Right lobe of liver (tissue), 4 donors: ENCODE measurements at regions not wholly inside any gene's neighbourhood (a gene's known extent, or its start where the extent isn't known, plus 50 kb on each side); places are given as distances from the start of the nearest gene placed in this dataset.

Experiments used
- CTCF ChIP-seq, 4 donors: fragments of 200-600 bp in 3 of 4; fragments of 450-650 bp in 1 of 4; IDR thresholded peaks; one replicate each; pipeline versions ENCODE4 v1.5.1 to v1.8.0; 2016 to 2022; ENCODE audit warnings: antibody characterized with exemption in 4 of 4, mild to moderate bottlenecking in 2 of 4
- POLR2A ChIP-seq: fragments of 450-650 bp; IDR thresholded peaks from one replicate; pipeline ENCODE4 v1.6.1; 2017; ENCODE audit warnings: antibody characterized with exemption, mild to moderate bottlenecking
- donor health status: DM: no; HTN: no; CAD: no.
- donor health status: DM: no; HTN: no; CAD: no.
- donor health status: DM: no; HTN: yes; CAD: no.

GRCh38 chr10:51007781-51008180 is 66.5 kb upstream of the PRKG1 start:
- no peak for TF ChIP-seq POLR2A
- TF ChIP-seq CTCF (IDR thresholded peaks at IDR 0.05), result no peak
